HG03342 (cell line): ENCODE measurements at regions not wholly inside any gene's neighbourhood (a gene's known extent, or its start where the extent isn't known, plus 50 kb on each side); places are given as distances from the start of the nearest gene placed in this dataset.

Source experiments
- ATAC-seq: cut with Tn5 transposase; IDR thresholded peaks from one replicate; pipeline ENCODE4 v1.9.1; 2021; ENCODE audit warnings: mild to moderate bottlenecking, moderate library complexity; ENCODE audit not compliant: unreplicated experiment

DNA sequence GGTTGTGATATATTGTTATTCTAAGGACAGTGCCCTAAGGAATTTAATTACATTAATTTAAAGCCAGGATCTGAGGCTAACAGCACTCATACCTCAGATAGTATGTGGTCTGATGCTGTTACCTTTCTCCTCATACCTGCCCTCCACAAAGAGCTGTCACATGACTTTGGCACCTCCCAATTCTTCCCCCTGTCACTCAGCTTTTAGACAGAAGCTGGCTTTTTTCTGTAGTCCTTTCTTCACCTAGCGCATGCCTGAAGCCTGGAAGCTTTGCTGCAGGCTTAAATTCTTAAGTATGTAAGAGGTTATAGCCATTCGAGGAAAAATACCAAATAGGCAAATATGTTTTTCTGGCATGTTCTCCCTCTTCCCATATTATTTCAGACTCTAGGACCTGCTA is 61.0 kb upstream of the ADAMTS19 start:
- ATAC-seq = no peak

GRCh38 chr5:129400395-129400983 is 59.6 kb upstream of the ADAMTS19 start:
- no peak for ATAC-seq

DNA sequence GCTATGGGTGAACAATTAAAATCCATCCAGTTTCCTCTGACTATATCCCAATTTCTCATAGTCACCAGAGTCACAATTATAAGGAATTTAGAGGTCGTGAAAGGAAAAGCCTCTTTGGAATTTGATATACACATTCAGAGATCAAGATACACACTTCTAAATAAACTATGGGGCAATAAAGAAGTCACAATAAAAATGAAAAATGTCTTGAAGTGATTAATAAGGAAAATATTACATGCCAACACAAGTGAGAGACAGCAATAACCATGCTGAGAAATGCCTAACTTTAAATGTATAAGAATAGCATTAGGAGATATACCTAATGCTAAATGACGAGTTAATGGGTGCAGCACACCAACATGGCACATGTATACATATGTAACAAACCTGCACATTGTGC is 54.9 kb upstream of the ADAMTS19 start:
- ATAC-seq = no peak

DNA sequence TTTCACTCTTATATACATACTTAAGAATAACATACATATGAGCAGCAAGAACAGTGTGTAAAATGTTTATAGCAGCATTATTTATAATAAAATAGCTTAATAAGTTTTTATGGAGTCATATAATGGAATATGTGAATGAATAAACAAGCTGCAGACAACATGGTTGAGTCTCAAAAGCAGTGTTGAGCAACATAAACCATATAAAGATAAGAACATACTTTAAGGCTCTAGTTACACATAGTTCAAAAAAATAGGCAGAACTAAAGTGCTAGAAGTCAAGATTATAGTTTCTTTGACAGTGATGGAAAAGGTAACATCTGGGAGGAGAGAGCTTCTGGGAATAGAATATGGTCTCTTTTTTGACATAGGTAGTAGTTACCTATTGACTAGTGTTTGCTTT is 53.7 kb upstream of the ADAMTS19 start:
- ATAC-seq = no peak
